DND-41 (cell line): ENCODE measurements at regions not wholly inside any gene's neighbourhood (a gene's known extent, or its start where the extent isn't known, plus 50 kb on each side); places are given as distances from the start of the nearest gene placed in this dataset.

Experiments
- CTCF ChIP-seq: IDR thresholded peaks from 2 replicates; pipeline ENCODE4 v1.5.1; 2012; ENCODE audit warnings: borderline replicate concordance, low read length, moderate library complexity, mild to moderate bottlenecking; ENCODE audit not compliant: poor library complexity, severe bottlenecking; ENCODE audit errors: extremely low read depth
- EZH2 ChIP-seq: IDR thresholded peaks from 3 replicates; pipeline ENCODE4 v1.6.1; 2012; ENCODE audit warnings: borderline replicate concordance, low read depth, mild to moderate bottlenecking, moderate library complexity, low read length, inconsistent platforms; ENCODE audit not compliant: severe bottlenecking

- TF ChIP-seq CTCF (no peak), EZH2 (no peak)
These were observed 156.4 kb upstream of the FOXF1 start for GRCh38 chr16:86353948-86354347.
